Activated CD4-positive, alpha-beta T cell treated with anti-CD3 and anti-CD28 coated beads for 4 hours (primary cell): ENCODE measurements at regions not wholly inside any gene's neighbourhood (a gene's known extent, or its start where the extent isn't known, plus 50 kb on each side); places are given as distances from the start of the nearest gene placed in this dataset.

Experiments used
- DNase-seq, 2 donors: peaks; one replicate each; pipeline ENCODE4 v3.0.0-alpha.2; 2020

- DNase-seq = no peak
These were observed 229.2 kb downstream of the PTTG2 start for GRCh38 chr4:38189445-38189844.

GRCh38 chr4:38190717-38191178 lies 230.6 kb downstream of the PTTG2 start:
- no peak for DNase-seq

GRCh38 chr4:38192516-38192915 lies 232.3 kb downstream of the PTTG2 start:
- no peak for DNase-seq

GRCh38 chr4:38193236-38193863 lies 233.2 kb downstream of the PTTG2 start:
- no peak for DNase-seq

- no peak for DNase-seq
These were observed 233.9 kb downstream of the PTTG2 start for GRCh38 chr4:38194047-38194602.

GRCh38 chr4:38195486-38195885 lies 235.3 kb downstream of the PTTG2 start:
- DNase-seq = no peak

GRCh38 chr4:38195911-38196310 lies 235.7 kb downstream of the PTTG2 start:
- DNase-seq = no peak

- no peak for DNase-seq
These were observed 242.0 kb downstream of the PTTG2 start for GRCh38 chr4:38202242-38202641.

GRCh38 chr4:38203609-38204008 lies 243.4 kb downstream of the PTTG2 start:
- DNase-seq = no peak

- no peak for DNase-seq
These were observed 244.3 kb downstream of the PTTG2 start for GRCh38 chr4:38204339-38205035.

- no peak for DNase-seq
These were observed 245.1 kb downstream of the PTTG2 start for GRCh38 chr4:38205261-38205660.

GRCh38 chr4:38207110-38207457 lies 246.9 kb downstream of the PTTG2 start:
- no peak for DNase-seq

GRCh38 chr4:38209654-38210053 lies 249.5 kb downstream of the PTTG2 start:
- no peak for DNase-seq

GRCh38 chr4:38210396-38211114 lies 250.4 kb downstream of the PTTG2 start:
- DNase-seq = no peak

- no peak for DNase-seq
These were observed 251.7 kb downstream of the PTTG2 start for GRCh38 chr4:38211885-38212284.

GRCh38 chr4:38213083-38213805 lies 253.0 kb downstream of the PTTG2 start:
- no peak for DNase-seq

GRCh38 chr4:38222892-38223291 lies 262.7 kb downstream of the PTTG2 start:
- no peak for DNase-seq

- DNase-seq = no peak
These were observed 263.1 kb downstream of the PTTG2 start for GRCh38 chr4:38223306-38223705.

GRCh38 chr4:38223782-38224236 lies 263.6 kb downstream of the PTTG2 start:
- no peak for DNase-seq

GRCh38 chr4:38224850-38225249 lies 264.7 kb downstream of the PTTG2 start:
- no peak for DNase-seq

- DNase-seq = no peak
These were observed 266.0 kb downstream of the PTTG2 start for GRCh38 chr4:38226170-38226569.

GRCh38 chr4:38230121-38230801 lies 270.1 kb downstream of the PTTG2 start:
- no peak for DNase-seq
